Astrocyte of the cerebellum (primary cell): ENCODE measurements at regions not wholly inside any gene's neighbourhood (a gene's known extent, or its start where the extent isn't known, plus 50 kb on each side); places are given as distances from the start of the nearest gene placed in this dataset.

Experiments
- DNase-seq: peaks from one replicate; pipeline ENCODE4 v3.0.0-alpha.2; 2011; ENCODE audit warnings: low read depth
- H3K4me3 ChIP-seq: 2 replicates; pipeline ENCODE4 v1.5.1; 2011; ENCODE audit warnings: mild to moderate bottlenecking, low read depth, low read length, moderate library complexity
- CTCF ChIP-seq: IDR thresholded peaks from 2 replicates; pipeline ENCODE4 v1.5.1; 2012; ENCODE audit warnings: low read length, low read depth, moderate library complexity, mild to moderate bottlenecking; ENCODE audit errors: missing control alignments
- in situ Hi-C: cut with HindIII; loops from 2 replicates; pipeline ENCODE4 v1.10.0; 2017; ENCODE audit warnings: low sequenced_read_pairs

- no peak overlapping the region for H3K4me3 ChIP-seq
- in situ Hi-C loops = no loop called here
- no peak for DNase-seq
- TF ChIP-seq CTCF = no peak
Measured at GRCh38 chr13:72530471-72530870, 197.0 kb downstream of the MZT1 start.

DNA sequence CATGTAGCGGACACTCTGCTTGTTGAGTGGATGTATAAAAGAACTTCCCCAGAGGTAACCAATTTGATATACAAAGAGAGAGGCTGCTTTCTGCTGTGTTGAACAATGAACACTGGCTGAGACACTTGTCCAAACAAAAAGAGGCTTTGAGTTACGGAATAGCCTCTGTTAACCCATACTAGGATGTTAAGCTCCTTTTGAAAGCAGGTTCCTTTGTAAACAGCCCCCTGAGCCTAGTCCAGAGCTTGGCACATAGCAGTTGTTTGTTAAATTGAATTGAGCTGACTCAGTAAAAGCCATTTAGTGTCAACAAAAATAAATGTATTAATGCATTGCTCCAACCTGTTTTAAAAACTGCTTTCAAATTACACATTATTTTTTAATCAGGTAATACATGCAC, 200.1 kb downstream of the MZT1 start:
- no peak overlapping the region for H3K4me3 ChIP-seq
- in situ Hi-C loops = no loop called here
- TF ChIP-seq CTCF = no peak
- DNase-seq = no peak

DNA sequence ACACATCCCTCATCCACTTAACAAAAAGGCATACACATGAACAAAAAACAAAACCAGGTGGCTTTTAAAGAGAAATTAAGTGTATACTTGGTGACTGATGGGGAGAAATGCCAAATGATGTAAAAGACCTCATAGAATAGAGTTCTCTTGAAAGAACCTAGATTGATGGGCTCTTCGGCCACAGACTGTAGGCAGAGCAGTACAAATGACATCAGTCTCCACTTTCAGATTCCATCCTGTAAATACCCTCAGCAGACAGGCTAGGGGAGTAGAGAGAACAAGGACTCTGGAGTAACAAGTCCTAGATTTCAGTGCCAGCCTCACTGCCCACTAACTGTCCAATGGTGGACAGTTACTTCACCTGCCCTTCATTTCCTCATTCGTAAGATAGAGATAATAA, 203.8 kb downstream of the MZT1 start:
- TF ChIP-seq CTCF = no peak
- no peak overlapping the region for H3K4me3 ChIP-seq
- in situ Hi-C loops = no loop called here
- no peak for DNase-seq

GRCh38 chr13:72523049-72523448, 204.4 kb downstream of the MZT1 start:
- no peak for DNase-seq
- no peak overlapping the region for H3K4me3 ChIP-seq
- TF ChIP-seq CTCF = no peak
- in situ Hi-C loops = no loop called here

DNA sequence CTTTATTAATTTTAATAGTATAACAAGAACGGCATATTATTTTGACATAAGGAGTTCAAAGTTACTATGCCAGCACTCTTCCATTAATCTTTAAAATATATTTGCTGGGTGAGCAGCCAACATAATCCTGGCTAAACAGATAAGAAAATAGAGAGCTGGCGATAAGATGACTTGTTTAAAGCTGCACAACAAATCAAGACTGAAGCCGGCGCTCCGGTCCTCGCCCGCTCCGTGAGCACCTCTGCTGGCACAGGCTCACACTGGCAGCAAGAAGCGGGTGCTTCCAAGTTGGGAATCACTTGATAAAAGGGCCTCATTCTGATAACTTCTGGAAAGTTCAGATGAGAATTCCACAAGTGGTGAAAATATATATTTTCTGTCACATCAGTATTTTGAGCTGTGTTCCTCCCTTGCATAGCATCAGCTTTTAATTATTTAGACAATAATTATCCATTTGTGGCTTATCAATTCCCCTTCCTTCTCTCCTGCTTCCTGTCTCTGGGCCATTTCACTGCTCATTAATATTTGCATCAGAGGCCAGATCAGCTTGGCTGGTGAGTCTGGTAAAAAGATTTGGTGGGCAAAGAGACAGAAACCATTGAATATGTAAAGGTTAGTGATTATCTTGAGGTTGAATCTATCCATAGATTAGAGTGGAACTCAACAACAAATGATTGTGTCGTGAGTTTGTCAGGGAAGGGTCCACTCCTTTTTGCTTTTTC, 205.3 kb downstream of the MZT1 start:
- in situ Hi-C loops = no loop called here
- DNase-seq = no peak
- TF ChIP-seq CTCF = no peak
- H3K4me3 ChIP-seq = no peak overlapping the region

DNA sequence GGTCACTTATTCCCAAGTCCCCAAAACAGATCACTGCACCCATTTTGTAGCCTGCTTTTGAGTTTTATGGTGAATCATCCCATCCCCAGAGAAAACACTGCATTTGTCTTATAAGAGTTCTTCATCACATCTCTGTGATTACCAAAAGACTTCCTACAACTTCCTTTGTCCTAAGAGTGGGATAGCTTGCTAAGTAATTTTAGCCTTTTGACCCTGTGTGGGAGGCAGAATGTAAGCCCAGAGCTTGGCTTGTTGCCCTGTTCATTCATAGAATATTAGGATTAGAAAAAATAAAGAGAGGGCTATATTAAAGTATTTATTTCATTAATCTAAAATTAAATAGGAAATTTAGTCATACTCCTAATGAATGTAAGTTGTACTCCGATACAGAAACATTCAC, 213.3 kb downstream of the MZT1 start:
- DNase-seq = no peak
- H3K4me3 ChIP-seq = no peak overlapping the region
- in situ Hi-C loops = no loop called here
- TF ChIP-seq CTCF = no peak
